ENCODE measurements at regions not wholly inside any gene's neighbourhood (a gene's known extent, or its start where the extent isn't known, plus 50 kb on each side); places are given as distances from the start of the nearest gene placed in this dataset.

DNA sequence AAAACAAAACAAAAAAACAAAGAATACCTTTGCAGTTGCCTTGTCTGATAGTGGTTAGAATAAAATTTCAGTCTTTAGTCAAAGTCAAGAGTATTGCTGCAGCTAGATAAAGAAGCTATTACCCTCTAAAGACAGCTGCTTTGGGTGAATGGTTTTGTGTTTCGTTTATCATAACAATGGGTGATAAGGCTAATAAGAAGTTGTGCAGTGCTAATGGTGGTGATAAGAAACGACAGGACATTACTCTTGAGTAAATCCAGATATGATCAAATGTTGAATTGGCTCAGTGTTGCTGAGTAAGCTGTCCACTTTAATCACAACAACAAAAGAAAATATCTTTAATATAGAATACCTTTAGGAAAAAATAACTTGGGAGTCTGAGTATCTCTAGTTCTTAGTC, 1825.3 kb downstream of the SLITRK5 start:
- H4K8ac ChIP-seq (ENCODE audit: low read depth in 2 of 2, low read length in 2 of 2), result no peak overlapping the region
- H2BK20ac ChIP-seq (ENCODE audit: low read depth, low read length), result no peak overlapping the region
- H3K4me1 ChIP-seq (ENCODE audit: control insufficient read depth, insufficient read depth, low read length), result no peaks in the 10 kb centered on the region
- H4K5ac ChIP-seq (ENCODE audit: low read depth, low read length), result no peak overlapping the region
- H3K4me3 ChIP-seq (ENCODE audit: insufficient read depth, low read depth, low read length), result no peak overlapping the region
- H2BK15ac ChIP-seq (ENCODE audit: low read depth, low read length), result no peak overlapping the region
- in situ Hi-C loops (cut with MboI; ENCODE audit: low sequenced_read_pairs) (no loop called here), dilution Hi-C loops (cut with HindIII; ENCODE audit: low sequenced_read_pairs, unreplicated experiment) (no loop called here), intact Hi-C loops (cut with micrococcal nuclease) (no loop called here)
- H3K56ac ChIP-seq (ENCODE audit: extremely low read depth, insufficient read depth, low read length), result no peak overlapping the region
- BruUV-seq (replicated peaks), result no TSS peak
- no peaks in the 10 kb centered on the region for H3K27me3 ChIP-seq (ENCODE audit: control insufficient read depth, insufficient read depth, low read length)
- no peak overlapping the region for H3K18ac ChIP-seq (ENCODE audit: low read depth, low read length)
- no peak overlapping the region for H4K91ac ChIP-seq (ENCODE audit: insufficient read depth, low read depth, low read length)
- no peak overlapping the region for H2BK120ac ChIP-seq (ENCODE audit: low read depth, low read length)
- DNase-seq (no peak), ATAC-seq (ENCODE audit: low read depth) (no peak)
- H3K9me3 ChIP-seq (ENCODE audit: control insufficient read depth, insufficient read depth, low read length), result no peaks in the 10 kb centered on the region
- H2AK5ac ChIP-seq (ENCODE audit: low read depth, low read length), result no peak overlapping the region
- H3K9ac ChIP-seq (ENCODE audit: low read depth, low read length), result no peak overlapping the region
- H2AFZ ChIP-seq (replicated peaks; ENCODE audit: low read length, poor library complexity), result no peak overlapping the region
- no peak overlapping the region for H3K14ac ChIP-seq (replicated peaks; ENCODE audit: low read depth, low read length)
- no peaks in the 10 kb centered on the region for H3K36me3 ChIP-seq (ENCODE audit: control insufficient read depth, insufficient read depth, low read length)
- no peak overlapping the region for H3K4me2 ChIP-seq (ENCODE audit: low read depth, low read length)
- H3K23ac ChIP-seq (ENCODE audit: low read depth, low read length), result no peak overlapping the region
- no peak overlapping the region for H3K27ac ChIP-seq (ENCODE audit: insufficient read depth, low read length)
- WGBS, 2 experiments (ENCODE audit: extremely low coverage in 2 of 2, insufficient read length in 1 of 2), result no CpG with 5 or more reads among the region's 2 CpGs
- TF ChIP-seq FOS (IDR thresholded peaks at IDR 0.05; ENCODE audit: low read depth, low read length), result no peak
- TF ChIP-seq, protein P1, sequence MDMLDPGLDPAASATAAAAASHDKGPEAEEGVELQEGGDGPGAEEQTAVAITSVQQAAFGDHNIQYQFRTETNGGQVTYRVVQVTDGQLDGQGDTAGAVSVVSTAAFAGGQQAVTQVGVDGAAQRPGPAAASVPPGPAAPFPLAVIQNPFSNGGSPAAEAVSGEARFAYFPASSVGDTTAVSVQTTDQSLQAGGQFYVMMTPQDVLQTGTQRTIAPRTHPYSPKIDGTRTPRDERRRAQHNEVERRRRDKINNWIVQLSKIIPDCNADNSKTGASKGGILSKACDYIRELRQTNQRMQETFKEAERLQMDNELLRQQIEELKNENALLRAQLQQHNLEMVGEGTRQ (IDR thresholded peaks at IDR 0.05; ENCODE audit: low read depth, low read length), result no peak
- no peak for TF ChIP-seq RFX5 (IDR thresholded peaks at IDR 0.05; ENCODE audit: low read depth, low read length)
- no peak for TF ChIP-seq SMC3 (IDR thresholded peaks at IDR 0.05; ENCODE audit: low read depth, low read length)
- no peak for TF ChIP-seq CEBPB (IDR thresholded peaks at IDR 0.05; ENCODE audit: low read depth, low read length)
- no peak for TF ChIP-seq MXI1 (IDR thresholded peaks at IDR 0.05; ENCODE audit: borderline replicate concordance, low read depth, low read length)
- CTCF ChIA-PET, result interaction anchor here (0.6 kb wide), 1 partner anchor 28 kb away, joined by 4 read pairs; no protein-coding TSS in a partner anchor
- no peak overlapping the region for H3K4ac ChIP-seq (ENCODE audit: low read depth, low read length)
- POLR2A ChIA-PET (ENCODE audit: unreplicated experiment), result no interaction called here
- no peak overlapping the region for H2AK9ac ChIP-seq (replicated peaks; ENCODE audit: low read depth, low read length, poor library complexity)
- no peak overlapping the region for H2BK5ac ChIP-seq (ENCODE audit: low read depth, low read length, poor library complexity, severe bottlenecking)
- H3K9me1 ChIP-seq (ENCODE audit: insufficient read depth, low read length), result no peaks in the 10 kb centered on the region
- H3K79me1 ChIP-seq (ENCODE audit: low read depth in 1 of 2, low read length in 2 of 2), result no peaks in the 10 kb centered on the region
- H4K20me1 ChIP-seq (ENCODE audit: insufficient read depth, low read length), result no peaks in the 10 kb centered on the region

Measured in IMR-90 (cell line).